ENCODE measurements at regions not wholly inside any gene's neighbourhood (a gene's known extent, or its start where the extent isn't known, plus 50 kb on each side); places are given as distances from the start of the nearest gene placed in this dataset.

DNA sequence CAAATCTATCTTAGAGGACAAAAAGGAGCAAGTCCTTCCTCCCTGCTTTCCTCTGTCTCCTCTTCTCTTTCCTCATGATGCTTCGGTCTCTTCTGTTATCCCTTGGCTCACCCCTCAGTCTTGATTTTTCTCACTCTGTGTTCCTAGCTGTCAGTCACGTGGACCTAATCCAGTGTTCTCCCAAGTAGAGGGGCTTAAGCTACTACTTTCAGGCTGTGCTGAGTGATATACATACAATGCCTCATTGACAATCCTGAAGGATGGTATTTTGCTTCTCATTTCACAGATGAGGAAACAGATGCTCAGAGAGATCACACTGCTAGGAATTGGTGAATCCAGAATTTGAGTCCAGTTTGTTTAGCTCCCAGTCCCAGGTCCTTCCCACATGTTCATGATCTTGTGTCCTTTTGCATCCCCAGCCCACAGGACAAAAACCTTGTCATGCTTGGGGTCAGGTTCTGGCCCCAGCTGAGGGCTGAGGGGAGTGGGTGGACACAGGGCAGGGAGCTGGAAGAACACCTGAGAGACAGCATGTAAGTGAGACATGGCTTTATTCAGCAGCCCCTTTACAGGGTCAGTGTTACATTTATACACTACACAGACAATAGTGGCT, 50.5 kb upstream of the KMT2E start:
- TF ChIP-seq, protein P1, sequence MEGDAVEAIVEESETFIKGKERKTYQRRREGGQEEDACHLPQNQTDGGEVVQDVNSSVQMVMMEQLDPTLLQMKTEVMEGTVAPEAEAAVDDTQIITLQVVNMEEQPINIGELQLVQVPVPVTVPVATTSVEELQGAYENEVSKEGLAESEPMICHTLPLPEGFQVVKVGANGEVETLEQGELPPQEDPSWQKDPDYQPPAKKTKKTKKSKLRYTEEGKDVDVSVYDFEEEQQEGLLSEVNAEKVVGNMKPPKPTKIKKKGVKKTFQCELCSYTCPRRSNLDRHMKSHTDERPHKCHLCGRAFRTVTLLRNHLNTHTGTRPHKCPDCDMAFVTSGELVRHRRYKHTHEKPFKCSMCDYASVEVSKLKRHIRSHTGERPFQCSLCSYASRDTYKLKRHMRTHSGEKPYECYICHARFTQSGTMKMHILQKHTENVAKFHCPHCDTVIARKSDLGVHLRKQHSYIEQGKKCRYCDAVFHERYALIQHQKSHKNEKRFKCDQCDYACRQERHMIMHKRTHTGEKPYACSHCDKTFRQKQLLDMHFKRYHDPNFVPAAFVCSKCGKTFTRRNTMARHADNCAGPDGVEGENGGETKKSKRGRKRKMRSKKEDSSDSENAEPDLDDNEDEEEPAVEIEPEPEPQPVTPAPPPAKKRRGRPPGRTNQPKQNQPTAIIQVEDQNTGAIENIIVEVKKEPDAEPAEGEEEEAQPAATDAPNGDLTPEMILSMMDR (optimal IDR thresholded peaks at IDR 0.05 in 1 of 3, IDR thresholded peaks at IDR 0.05 in 1 of 3, conservative IDR thresholded peaks at IDR 0.05 in 1 of 3; ENCODE audit: extremely low read depth in 1 of 3, insufficient read depth in 2 of 3, low read length in 3 of 3), result no peak
- TF ChIP-seq EZH2 (IDR thresholded peaks at IDR 0.05; ENCODE audit: low read length), result no peak
